Hepatocyte (in vitro differentiated cells): ENCODE measurements at regions not wholly inside any gene's neighbourhood (a gene's known extent, or its start where the extent isn't known, plus 50 kb on each side); places are given as distances from the start of the nearest gene placed in this dataset.

Experiments used
- DNase-seq: peaks from one replicate; pipeline ENCODE4 v3.0.0-alpha.2; 2016; ENCODE audit warnings: low spot score
- H2AFZ ChIP-seq: fragments of 200-600 bp; sonication (generic); 2 replicates; pipeline ENCODE4 v1.6.0; 2016; ENCODE audit warnings: antibody characterized with exemption, mild to moderate bottlenecking
- H3K27ac ChIP-seq: fragments of 200-600 bp; sonication (generic); 2 replicates; pipeline ENCODE4 v1.5.1; 2016; ENCODE audit warnings: mild to moderate bottlenecking
- H3K27me3 ChIP-seq: fragments of 200-600 bp; sonication (generic); 2 replicates; pipeline ENCODE4 v1.6.1; 2016
- H3K36me3 ChIP-seq: fragments of 200-600 bp; sonication (generic); replicated peaks from 2 replicates; pipeline ENCODE4 v1.5.1; 2016; ENCODE audit warnings: low read depth; ENCODE audit not compliant: insufficient read depth
- H3K4me1 ChIP-seq: fragments of 200-600 bp; sonication (generic); 2 replicates; pipeline ENCODE4 v1.5.1; 2016; ENCODE audit warnings: mild to moderate bottlenecking, moderate library complexity; ENCODE audit not compliant: insufficient read depth
- H3K4me2 ChIP-seq: fragments of 200-600 bp; sonication (generic); 2 replicates; pipeline ENCODE4 v1.6.0; 2016
- H3K4me3 ChIP-seq: fragments of 200-600 bp; sonication (generic); 2 replicates; pipeline ENCODE4 v1.5.1; 2016; ENCODE audit warnings: mild to moderate bottlenecking
- H3K79me2 ChIP-seq: fragments of 200-600 bp; sonication (generic); 2 replicates; pipeline ENCODE4 v1.6.0; 2017; ENCODE audit warnings: mild to moderate bottlenecking
- H3K9me2 ChIP-seq: fragments of 200-600 bp; sonication (generic); replicated peaks from 2 replicates; pipeline ENCODE4 v1.6.0; 2017; ENCODE audit warnings: mild to moderate bottlenecking; ENCODE audit not compliant: insufficient read depth
- H3K9me3 ChIP-seq: fragments of 200-600 bp; sonication (generic); 2 replicates; pipeline ENCODE4 v1.5.1; 2016; ENCODE audit warnings: low read depth, mild to moderate bottlenecking
- H4K20me1 ChIP-seq: fragments of 200-600 bp; sonication (generic); 2 replicates; pipeline ENCODE4 v1.6.0; 2016; ENCODE audit warnings: mild to moderate bottlenecking; ENCODE audit not compliant: insufficient read depth, poor library complexity, severe bottlenecking
- CTCF ChIP-seq: fragments of 200-600 bp; sonication (generic); IDR thresholded peaks from 2 replicates; pipeline ENCODE4 v1.5.1; 2016; ENCODE audit warnings: antibody characterized with exemption, mild to moderate bottlenecking; ENCODE audit not compliant: poor library complexity
- EZH2 ChIP-seq: fragments of 200-600 bp; sonication (generic); IDR thresholded peaks from 2 replicates; pipeline ENCODE4 v1.6.1; 2016; ENCODE audit warnings: antibody characterized with exemption, mild to moderate bottlenecking, borderline replicate concordance
- EZH2phosphoT487 ChIP-seq: fragments of 200-600 bp; sonication (generic); IDR thresholded peaks from one replicate; pipeline ENCODE4 v1.6.1; 2018; ENCODE audit warnings: antibody characterized with exemption, mild to moderate bottlenecking, low read depth, moderate library complexity; ENCODE audit not compliant: unreplicated experiment, severe bottlenecking
- WGBS: methylation state at CpG from one replicate; pipeline ENCODE4 v1.1.6; 2016; ENCODE audit warnings: low lambda C conversion rate; ENCODE audit errors: missing lambda C conversion rate; 5-methylcytosine and 5-hydroxymethylcytosine counted together

DNA sequence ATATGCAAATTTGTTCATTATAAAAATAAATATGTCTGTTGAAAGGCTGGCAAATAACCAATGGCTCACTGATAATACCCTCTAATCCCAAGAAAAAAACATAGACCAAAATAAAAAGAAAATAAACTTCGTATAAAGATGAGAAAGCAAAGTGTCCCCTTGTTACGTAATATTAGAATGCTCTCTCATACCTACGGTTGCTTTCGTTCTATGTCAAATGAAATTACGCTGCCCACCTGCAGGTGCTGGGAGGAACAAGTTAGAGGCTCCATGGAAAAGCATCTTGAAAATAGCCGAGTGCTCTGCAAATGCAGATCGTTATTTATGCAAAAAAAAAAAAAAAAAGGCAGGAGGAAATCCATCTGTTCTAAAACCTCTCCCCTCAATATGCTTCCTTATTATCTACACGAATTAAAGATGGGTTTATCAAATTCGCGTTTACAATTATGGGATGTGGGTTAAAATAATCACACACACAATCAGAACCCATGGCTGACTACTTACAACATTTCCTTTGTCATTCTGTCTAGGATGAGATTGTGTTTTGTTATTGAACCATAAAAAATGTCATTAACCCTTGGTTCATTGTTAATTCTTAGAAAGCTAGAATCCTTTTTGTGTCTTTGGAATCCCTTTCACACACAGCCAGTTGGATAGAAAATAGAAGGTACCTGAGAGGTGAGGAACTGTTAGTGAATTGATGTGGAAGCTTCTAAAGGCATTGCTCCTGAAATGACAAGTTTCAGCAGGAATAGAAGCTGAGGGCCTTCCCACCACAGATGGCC is 268.6 kb downstream of the SETD4 start:
- TF ChIP-seq CTCF: no peak
- no peak for TF ChIP-seq EZH2
- no peak for TF ChIP-seq EZH2phosphoT487
- no peak overlapping the region for H2AFZ ChIP-seq
- no peaks in the 10 kb centered on the region for H3K9me3 ChIP-seq
- no peak overlapping the region for H3K27ac ChIP-seq
- 95% methylated on average over 10 of the region's 10 CpGs for WGBS
- no peak for DNase-seq
- no peaks in the 10 kb centered on the region for H3K79me2 ChIP-seq
- no peaks in the 10 kb centered on the region for H3K27me3 ChIP-seq
- no peaks in the 10 kb centered on the region for H4K20me1 ChIP-seq
- no peaks in the 10 kb centered on the region for H3K9me2 ChIP-seq
- H3K4me1 ChIP-seq: no peaks in the 10 kb centered on the region
- H3K4me2 ChIP-seq: no peak overlapping the region
- no peaks in the 10 kb centered on the region for H3K36me3 ChIP-seq
- H3K4me3 ChIP-seq: no peak overlapping the region

GRCh38 chr21:35783721-35784120 is 276.6 kb downstream of the SETD4 start:
- Histone ChIP-seq H2AFZ (no peak overlapping the region), H3K4me2 (no peak overlapping the region)
- TF ChIP-seq CTCF (no peak), EZH2 (no peak), EZH2phosphoT487 (no peak)

DNA sequence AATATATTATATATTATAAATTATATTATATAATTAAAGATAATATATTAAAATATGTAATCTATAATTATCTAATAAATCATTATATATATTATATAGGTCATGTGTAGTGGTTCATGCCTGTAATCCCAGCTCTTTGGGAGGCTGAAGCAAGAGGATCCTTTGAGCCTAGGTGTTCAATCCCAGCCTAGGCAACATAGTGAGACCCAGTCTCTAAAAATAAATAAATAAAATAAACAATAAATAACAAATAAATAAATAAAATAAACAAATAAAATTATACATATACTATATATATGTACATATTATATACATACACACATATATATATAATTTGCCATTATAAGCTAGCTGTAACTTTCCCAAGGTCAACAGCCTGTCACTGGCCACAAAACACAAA is 277.7 kb downstream of the SETD4 start:
- Histone ChIP-seq H3K4me1 (no peaks in the 10 kb centered on the region), H2AFZ (no peak overlapping the region), H3K27ac (no peak overlapping the region), H3K36me3 (no peaks in the 10 kb centered on the region), H3K9me2 (no peaks in the 10 kb centered on the region), H4K20me1 (no peaks in the 10 kb centered on the region), H3K4me3 (no peak overlapping the region), H3K27me3 (no peaks in the 10 kb centered on the region), H3K9me3 (no peaks in the 10 kb centered on the region), H3K79me2 (no peaks in the 10 kb centered on the region), H3K4me2 (no peak overlapping the region)
- TF ChIP-seq EZH2phosphoT487 (no peak), CTCF (no peak)
- no peak for DNase-seq

More at GRCh38 chr21:35783721-35784120, 276.6 kb downstream of the SETD4 start:
- no peak overlapping the region for H3K27ac ChIP-seq
- H3K9me2 ChIP-seq: no peaks in the 10 kb centered on the region
- no peak overlapping the region for H3K4me3 ChIP-seq
- no peaks in the 10 kb centered on the region for H4K20me1 ChIP-seq
- no peaks in the 10 kb centered on the region for H3K4me1 ChIP-seq
- H3K36me3 ChIP-seq: no peaks in the 10 kb centered on the region
- no peak for DNase-seq
- H3K27me3 ChIP-seq: no peaks in the 10 kb centered on the region
- H3K9me3 ChIP-seq: no peaks in the 10 kb centered on the region
- H3K79me2 ChIP-seq: no peaks in the 10 kb centered on the region

DNA sequence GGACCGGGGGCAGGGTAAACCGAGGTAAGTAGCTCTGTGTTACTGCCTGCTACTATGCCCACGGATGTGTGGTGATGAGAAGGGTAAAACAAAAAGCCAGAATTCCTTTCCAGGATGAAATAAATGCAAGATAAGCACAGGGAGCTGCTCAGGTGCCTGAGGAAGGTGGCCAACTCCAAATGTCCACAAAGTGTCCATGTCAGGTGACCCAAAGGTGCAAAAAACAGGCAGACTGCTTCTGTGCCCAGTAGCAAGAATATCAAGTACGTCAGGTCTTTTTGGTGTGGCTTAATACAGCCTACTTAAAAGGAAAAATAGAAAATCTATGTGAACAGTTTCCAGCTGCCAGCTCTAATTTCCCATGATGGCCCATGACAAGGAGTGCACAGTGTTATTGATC is 279.3 kb downstream of the SETD4 start:
- H3K4me2 ChIP-seq: no peak overlapping the region
- TF ChIP-seq EZH2phosphoT487 (no peak), CTCF (no peak), EZH2 (no peak)
- H3K4me3 ChIP-seq: no peak overlapping the region
- no peak for DNase-seq
- H3K79me2 ChIP-seq: no peaks in the 10 kb centered on the region
- no peaks in the 10 kb centered on the region for H3K27me3 ChIP-seq
- 88% methylated on average over 4 of the region's 4 CpGs for WGBS
- H3K27ac ChIP-seq: no peak overlapping the region
- no peaks in the 10 kb centered on the region for H3K4me1 ChIP-seq
- no peaks in the 10 kb centered on the region for H3K36me3 ChIP-seq
- no peak overlapping the region for H2AFZ ChIP-seq
- no peaks in the 10 kb centered on the region for H3K9me3 ChIP-seq
- no peaks in the 10 kb centered on the region for H4K20me1 ChIP-seq
- no peaks in the 10 kb centered on the region for H3K9me2 ChIP-seq
